ENCODE measurements at regions not wholly inside any gene's neighbourhood (a gene's known extent, or its start where the extent isn't known, plus 50 kb on each side); places are given as distances from the start of the nearest gene placed in this dataset.

DNA sequence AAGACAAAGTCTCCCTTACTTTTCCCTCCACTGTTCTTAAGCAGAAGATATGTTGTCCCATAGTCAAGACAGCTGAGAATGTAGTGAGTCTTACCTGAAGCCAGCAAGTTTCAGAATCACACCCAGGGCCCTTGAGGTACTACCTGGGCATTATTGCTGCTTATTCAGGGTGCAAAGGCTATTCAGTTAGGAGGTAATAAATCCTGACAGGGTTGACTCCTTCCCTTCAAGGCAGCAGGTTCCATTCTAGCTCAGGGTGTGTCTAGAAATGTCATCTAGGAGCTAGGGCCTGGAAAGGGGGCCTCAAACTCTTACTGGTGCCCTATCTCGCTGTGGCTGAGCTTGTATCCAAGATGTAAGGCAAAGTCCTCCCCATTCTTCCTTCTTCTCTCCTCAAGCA lies 259.0 kb downstream of the FAT4 start:
- no peak for TF ChIP-seq EZH2phosphoT487 (IDR thresholded peaks at IDR 0.05; ENCODE audit: borderline replicate concordance, low read length)
- TF ChIP-seq, protein P1, sequence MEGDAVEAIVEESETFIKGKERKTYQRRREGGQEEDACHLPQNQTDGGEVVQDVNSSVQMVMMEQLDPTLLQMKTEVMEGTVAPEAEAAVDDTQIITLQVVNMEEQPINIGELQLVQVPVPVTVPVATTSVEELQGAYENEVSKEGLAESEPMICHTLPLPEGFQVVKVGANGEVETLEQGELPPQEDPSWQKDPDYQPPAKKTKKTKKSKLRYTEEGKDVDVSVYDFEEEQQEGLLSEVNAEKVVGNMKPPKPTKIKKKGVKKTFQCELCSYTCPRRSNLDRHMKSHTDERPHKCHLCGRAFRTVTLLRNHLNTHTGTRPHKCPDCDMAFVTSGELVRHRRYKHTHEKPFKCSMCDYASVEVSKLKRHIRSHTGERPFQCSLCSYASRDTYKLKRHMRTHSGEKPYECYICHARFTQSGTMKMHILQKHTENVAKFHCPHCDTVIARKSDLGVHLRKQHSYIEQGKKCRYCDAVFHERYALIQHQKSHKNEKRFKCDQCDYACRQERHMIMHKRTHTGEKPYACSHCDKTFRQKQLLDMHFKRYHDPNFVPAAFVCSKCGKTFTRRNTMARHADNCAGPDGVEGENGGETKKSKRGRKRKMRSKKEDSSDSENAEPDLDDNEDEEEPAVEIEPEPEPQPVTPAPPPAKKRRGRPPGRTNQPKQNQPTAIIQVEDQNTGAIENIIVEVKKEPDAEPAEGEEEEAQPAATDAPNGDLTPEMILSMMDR (IDR thresholded peaks at IDR 0.05; ENCODE audit: low read depth, low read length, poor library complexity, severe bottlenecking): no peak
